IPS DF 4.7 (cell line): ENCODE measurements at regions not wholly inside any gene's neighbourhood (a gene's known extent, or its start where the extent isn't known, plus 50 kb on each side); places are given as distances from the start of the nearest gene placed in this dataset.
A peak's percentile ranks its signal among the peaks of the same experiment; 100 is the strongest.

ENCODE experiments used
- DNase-seq: peaks from one replicate; pipeline ENCODE4 v3.0.0-alpha.2; 2013; ENCODE audit warnings: low spot score; ENCODE audit errors: extremely low read depth

DNA sequence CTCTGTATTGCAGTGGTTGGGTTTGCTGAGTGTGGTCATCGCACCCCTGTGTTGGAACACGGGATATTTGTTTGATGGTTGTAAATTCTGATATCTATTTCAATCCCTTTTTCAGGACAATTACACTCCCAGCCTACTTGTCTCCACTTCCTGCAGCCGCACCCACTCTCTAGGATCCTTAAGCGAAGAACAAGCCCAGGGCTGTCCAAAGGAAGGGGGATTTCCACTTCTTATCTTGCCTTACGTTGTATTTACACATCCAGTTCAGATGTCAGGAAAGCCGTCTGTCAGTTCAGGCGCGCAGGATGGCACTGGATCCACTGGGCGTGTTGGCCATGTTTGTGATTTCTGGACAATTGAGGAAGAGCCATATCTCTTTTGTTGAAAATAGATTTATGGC is 834.5 kb upstream of the SALL3 start:
- DNase-seq = no peak

DNA sequence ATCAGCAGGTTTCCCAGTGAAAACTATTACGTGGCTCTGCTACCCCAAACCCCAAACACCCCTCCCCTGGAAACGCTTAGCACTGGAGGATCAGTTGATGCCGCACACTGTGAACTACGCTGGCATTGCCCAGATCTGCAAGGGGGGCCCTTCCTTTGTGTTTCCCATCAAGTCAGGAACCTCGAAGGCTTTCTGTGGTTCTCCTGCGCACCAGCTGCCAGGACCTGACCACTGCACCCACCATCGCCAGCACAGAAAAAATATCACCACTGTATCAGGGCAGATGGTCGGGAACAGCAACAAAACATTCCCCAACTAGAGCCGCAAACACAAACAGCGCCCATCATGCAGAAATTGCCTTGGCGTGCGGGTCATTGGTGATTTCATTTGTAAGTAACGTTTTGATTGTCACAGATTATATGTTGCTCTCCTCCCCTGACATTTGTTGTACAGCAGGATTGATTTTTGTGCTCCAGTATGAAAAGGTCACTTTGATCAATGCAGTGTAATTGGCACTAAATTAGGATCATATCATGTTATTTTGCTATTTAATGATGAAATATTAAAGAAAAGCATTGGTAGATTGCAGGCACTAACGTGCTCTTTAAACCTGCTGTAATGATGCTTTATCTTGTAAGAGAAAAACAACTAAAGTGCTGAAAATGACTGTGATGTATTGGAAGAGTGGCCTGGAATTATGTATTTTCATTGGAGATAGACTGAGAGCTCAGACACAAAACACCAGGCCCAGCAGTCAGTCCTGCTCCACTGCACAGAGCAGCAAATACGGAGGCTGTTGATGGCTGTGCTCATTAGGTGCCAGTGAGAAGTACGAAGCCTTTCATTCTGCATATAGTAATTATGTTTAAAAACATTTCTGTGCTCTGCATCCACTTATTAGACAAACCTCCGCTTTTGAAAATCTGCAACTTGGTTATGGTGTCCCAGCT is 833.2 kb upstream of the SALL3 start:
- DNase-seq = no peak

DNA sequence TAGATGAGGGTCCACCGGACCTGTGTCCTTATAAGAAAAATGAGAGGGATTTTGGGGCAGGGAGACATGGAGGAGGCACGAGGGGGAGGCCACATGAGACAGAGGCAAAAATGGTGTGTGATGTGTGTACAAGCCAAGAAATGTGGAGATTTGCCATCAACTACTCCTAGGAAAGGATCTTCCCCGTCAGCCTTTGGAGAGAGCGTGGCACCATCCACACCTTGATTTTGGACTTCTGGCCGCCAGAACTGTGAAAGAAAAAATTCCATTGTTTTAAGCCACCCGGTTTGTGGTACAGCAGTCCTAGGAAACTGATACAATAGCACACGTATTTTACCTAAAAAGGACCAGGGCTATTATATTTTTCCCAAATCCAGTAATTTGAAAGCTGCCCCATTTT is 829.0 kb upstream of the SALL3 start:
- no peak for DNase-seq

DNA sequence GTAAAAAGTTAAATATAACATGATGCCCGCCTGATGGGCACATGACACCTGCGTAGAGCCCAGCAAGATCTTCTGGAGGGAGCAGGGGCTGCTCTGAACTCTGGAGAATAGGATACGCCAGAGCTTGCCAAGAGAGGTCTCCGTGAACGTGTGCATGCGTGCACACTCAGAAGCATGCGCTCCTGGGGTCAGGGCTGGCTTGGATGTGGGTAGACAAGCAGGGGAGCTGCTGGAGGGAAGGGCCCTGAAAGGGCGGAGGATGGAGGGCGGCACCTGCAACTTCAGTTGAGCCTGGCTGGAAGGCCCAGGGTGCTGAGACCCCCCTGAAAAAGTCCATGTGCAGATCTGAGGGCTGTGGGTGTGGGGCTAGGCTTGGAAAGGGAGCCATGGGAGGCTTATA is 828.4 kb upstream of the SALL3 start:
- DNase-seq = no peak

DNA sequence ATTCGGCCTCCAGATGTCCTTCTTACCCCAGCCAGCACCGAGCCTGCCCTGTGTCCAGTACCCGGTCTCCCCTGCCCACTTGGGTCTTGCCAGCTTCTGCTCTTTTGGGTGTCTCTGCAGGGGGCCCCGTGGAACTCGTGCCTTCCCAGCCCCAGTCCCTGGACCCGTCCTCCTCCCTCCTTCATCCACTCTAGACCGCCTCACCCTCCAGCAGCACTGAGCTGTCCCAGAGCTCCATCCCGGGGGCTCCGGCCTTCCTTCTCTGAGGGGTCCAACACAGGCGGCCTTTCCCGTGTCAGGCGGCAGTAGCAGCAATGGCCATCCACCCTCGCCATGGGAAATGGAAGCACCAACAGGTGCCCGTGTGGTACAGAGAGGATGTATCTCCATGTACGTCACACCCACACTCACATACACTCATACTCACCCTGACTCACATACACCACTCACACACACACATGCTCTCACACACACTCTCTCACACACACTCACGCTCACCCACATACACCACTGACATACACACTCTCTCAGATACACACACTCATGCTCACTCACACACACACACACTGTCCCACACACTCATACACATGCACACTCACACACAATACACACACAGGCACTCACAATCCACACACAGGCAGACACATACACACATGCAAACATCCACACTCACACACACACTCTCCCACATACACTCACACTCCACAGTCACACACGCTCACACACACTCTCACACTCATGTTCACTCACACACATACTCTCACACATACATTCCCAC is 827.5 kb upstream of the SALL3 start:
- DNase-seq = no peak

DNA sequence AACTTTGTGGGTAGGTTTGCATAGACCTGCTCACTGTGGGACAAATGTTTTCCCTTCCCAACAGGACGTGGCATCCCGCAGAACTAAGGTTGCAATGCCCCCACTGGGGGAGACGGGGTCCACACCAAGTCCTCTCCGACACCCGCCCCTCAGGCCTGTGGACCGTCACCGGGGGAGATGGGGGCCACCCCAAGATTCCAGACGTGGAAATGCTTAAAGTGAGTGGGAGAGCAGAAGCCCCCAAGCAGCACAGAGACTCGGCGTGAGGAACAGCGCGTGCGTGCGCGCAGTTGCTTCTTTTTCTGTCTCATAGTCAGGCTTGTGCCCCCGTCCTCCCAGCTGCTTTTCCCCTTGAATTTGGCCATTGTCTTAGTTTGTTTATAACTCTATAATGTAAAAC is 826.3 kb upstream of the SALL3 start:
- no peak for DNase-seq

DNA sequence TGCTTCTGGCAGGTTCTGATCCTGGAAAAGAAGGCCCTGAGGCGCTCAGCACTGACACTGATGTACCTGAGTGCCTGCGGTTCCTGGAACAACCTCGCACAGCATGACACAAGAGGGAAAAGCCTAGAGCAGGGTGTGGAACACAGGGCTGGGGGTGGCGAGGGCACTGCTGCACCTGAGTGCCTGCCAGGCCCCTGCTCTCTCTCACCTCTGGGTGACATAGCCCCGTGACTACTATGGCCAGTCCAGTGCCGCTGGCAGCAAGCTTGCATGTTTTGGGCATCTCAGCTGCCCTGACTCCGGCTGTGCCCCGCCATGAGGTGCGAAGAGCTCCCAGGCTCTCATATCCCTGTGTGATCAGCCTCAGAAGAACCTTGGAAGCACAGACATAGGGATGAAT is 825.2 kb upstream of the SALL3 start:
- DNase-seq = no peak

DNA sequence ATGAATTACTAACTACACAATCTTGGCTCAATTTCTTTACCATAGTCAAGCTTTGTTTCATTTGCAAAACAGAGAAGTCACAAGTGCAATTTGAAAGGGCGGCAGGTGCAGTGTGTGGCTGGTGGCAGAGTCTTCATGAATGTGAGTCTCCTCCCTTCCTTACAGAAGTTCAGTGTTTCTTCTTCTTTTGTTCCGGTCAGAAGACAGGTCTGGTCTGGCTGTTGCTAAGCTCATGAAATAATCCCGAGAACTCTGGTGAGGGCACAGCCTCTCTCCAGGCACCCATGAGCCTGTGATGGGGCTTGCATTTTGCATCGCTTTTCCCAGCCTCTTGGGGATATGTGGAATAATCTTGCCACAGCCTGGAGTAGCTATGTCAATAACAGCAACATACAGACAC is 824.8 kb upstream of the SALL3 start:
- no peak for DNase-seq

DNA sequence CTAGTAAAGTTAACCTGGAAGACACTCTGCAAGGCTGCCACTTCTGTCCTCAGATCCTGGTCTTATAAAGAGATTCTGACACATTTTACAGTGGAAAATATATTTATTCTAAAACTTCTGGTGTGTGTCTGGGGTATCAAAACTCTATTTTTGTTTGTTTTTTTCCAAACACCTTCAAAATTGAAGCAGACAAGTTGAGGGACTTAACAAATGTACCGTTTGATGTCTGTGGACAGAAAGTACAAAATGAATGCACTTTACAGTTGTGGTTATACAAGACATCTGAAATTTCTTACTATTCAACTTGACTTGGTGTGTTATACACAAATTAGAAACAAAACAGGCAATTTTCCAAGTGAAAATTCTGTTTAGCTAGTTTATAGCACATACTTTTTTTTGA is 823.2 kb upstream of the SALL3 start:
- no peak for DNase-seq

DNA sequence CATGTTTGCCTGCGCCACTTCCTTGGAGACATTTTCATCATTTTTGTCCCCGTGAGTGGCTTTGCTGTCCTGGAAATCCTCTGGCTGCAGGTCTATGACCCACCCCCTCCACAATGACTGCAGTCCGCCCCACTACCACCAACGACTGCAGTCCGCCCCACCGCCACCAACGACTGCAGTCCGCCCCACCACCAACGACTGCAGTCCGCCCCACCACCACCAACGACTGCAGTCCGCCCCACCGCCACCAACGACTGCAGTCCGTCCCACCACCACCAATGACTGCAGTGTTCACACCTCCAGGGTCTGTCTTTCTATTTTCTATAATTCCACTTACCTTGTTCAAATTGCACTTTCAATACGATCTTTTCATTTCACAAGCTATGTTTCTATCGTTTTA is 820.7 kb upstream of the SALL3 start:
- DNase-seq = no peak

DNA sequence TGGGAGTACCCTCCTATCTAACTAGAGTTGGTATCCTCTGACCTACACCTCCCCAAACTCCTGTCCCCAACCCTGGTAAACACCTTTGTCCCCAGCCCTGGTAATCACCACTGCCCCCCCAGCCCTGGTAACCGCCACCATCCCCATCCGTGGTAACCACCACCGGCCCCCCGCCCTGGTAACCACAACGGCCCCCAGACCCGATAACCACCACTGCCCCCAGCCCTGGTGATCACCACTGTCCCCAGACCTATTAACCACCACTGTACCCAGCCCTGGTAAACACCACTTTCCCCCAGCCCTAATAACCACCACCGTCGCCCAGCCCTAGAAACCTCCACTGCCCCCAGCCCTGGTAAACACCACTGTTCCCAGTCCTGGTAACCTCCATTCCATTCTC is 820.2 kb upstream of the SALL3 start:
- DNase-seq = no peak

DNA sequence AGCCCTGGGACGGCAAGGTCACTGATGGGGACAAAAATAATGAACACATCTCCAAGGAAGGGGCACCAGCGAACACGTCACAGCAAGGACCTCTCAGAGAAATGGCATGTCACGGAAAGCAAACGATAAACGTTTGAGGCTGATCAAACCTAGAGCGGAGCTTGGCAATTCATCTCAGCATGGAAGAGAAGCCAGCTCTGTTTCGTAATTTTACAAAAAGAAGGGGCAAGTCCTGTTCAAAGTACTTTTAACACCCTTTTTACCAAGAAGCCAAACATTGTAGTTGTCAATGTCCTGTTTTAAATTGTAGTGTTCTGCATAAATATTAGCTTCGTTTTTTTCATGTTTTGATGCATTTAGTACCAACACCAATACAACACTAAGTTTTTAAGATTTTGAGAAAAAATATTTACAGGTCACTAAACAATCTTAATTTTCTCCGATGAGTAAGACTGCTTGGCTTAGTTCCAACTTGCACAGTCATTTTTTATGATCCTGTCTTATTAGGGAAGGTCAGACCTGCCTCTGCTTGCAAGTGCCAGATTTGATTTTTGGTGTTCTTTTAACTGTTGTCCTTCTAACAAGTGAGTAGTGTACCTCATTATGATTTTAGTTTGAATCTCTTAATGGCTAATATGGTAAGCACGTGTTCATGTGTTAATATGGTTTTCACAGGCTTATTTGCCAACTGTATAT is 818.5 kb upstream of the SALL3 start:
- DNase-seq = no peak

DNA sequence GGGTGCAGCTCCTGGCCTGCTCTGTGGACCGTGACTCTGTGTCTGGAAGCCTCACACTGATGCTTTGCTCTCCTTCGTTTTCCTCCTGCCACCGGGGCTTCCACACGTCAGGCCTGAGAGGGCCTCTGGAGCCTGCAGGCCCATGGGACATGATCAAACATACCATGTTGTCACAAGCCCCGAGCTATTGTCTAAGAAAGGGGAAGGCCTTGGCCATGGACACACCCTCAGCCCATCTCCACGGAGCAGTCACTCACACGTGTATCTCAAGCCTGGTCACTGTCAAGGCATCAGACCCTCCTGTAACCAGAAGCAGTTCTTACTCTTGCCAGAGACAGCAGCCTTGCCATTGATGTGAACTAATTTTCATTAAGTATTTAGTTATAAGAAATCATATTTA is 814.1 kb upstream of the SALL3 start:
- DNase-seq = no peak

DNA sequence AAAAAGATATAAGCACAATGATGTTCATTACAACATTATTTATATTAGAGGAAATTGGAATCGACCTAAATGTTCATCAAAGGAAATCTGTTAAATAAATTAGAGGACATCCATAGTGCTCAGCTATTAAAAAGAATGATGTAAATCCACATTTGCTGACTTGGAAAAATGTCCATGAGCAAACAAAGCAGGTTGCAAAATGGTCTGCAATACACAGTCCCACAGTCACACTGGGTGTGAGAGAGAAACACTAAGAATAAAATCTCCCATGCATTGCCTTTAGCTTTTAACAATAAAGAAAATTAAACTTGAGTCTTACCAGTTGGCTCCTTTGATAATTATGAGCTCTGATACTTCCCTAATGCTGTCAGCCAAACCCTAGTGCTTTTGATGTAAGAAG is 811.1 kb upstream of the SALL3 start:
- DNase-seq = no peak

DNA sequence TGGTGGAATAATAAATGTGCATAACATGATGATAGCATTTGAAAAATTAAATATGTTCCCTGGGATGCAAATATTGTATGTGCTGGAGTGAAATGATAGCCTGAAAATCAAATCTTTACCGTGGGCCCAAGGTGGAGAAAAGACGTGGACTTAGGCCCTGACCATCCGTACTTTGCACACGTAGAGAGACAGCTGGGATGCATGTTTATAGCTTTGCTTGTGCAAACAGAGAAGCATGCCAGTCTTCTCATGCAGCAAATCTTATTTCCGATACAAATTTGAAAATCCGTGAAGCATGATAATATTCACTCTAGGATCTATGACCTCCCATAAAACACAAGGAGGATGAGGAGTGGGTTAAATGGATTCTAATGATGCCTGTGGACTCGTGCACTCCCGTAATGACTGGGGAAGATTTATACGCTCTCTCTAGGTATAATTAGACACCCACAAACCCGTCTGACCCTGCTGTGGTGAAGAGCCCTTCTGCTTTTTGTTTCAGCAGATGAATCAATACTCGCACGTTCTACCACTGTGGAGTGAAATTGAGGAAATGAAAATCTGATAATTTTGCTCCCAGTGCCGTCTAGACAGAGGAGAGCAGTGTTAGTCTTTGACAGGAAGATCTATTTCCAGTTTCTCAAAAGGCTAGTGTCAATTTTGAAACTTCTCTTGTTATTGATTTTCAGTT is 810.3 kb upstream of the SALL3 start:
- DNase-seq = no peak

DNA sequence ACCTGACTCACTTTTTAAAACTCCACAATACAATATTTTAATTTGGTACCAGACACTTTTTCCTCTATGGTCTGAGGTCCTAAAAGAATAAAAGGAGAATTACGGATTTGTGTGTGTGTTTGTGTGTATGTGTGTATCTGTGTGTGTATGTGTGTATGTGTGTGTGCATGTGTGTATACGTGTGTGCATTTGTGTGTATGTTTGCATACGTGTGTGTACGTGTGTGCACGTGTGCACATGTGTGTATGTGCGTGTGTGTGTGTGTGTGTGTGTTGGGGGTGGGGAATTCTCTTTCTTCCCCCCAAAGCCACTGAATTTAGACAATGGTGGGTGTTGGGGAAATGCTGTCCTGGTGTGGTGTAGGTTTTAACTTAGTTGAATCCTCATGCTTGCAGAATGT is 807.7 kb upstream of the SALL3 start:
- DNase-seq = no peak

DNA sequence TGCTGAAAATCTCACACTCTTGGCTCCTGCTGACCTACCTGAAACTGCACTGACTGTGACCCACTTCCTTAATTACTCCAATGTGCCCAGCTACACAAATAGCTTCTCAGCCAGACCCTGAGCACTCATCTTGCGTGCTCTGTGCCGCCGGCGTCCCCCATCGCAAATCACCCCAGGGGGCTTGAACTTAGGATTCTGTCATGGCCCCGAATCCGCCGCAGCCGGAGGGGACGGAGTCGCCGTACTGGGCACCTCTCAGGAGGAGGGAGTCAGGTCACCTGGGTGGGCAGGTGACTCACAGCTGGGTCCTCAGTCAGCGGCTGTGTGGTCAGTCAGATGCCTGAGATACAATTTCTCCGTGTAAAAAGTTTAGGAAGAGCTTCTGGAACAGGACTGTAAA is 804.9 kb upstream of the SALL3 start:
- DNase-seq = no peak

DNA sequence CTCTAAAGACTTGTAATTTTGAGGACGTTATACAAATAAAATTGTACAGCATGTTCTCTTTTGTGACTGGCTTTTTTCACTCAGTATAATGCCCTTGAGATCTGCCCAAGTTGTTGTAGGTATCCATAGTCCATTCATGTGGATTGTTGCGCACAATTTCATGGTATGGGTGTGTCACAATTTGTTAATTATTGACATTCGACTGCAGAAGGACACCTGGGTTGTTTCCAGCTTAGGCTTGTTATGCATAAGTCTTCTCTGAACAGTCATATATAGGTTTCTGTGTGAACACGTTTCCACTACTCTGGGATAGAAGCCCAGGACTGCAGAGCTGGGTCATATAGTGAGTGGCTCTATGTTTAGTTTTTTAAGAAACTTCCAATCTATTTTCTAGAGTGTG is 800.8 kb upstream of the SALL3 start:
- no peak for DNase-seq

DNA sequence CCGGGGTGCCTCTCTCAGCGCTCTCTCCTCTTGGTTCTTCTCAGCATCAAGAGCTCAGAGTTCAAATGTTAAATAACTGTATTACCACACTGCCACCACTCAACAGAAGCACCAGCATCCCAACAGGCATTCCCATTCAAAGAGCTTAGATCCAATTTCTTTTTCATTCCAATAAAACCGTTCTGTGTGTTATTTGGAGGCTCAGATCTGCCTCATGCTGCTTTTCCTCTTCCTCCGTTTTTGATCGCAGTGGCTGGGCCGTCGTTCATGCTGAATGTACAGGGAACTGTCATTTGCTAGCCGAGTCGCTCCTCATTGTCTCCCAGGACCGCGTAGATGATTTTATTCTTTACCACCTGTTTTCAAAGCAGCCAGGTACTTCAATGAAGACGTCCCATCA is 798.9 kb upstream of the SALL3 start:
- DNase-seq = no peak

DNA sequence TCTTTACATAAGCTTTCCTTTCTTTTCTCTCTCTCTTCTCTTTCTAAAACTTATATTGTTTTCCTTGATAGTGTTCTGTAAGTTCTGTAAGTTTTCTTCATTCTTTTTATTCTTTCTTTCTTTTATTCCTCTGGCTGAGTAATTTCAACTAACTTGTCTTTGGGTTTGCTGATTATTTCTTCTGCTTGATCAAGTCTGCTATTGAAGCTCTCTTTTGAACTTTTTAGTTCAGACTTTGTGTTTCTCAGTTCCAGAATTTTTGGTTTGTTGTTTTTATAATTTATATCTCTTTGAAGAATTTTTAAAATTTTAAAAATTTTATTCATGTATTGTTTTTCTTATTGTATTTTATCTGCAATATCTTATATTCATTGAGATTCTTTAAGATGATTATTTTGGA is 795.8 kb upstream of the SALL3 start:
- no peak for DNase-seq

DNA sequence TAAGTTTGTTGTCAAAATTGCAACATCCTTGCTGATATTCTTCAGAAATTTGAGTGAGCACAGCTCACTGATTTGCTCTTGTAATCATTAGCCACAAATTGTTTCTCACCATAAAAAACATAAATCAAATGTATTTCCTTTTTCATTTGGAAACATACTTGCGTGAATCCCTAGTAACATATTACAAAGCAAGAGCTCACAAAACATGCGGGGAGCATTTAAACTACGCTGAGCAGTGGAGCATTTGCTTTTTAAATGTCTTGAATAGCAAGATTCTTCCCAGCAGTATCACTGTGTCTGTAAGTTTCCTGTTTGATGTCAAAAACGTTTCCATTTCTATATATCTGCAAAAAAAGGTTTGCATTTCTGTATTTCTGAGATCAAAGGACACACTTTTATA is 788.3 kb upstream of the SALL3 start:
- DNase-seq = no peak

DNA sequence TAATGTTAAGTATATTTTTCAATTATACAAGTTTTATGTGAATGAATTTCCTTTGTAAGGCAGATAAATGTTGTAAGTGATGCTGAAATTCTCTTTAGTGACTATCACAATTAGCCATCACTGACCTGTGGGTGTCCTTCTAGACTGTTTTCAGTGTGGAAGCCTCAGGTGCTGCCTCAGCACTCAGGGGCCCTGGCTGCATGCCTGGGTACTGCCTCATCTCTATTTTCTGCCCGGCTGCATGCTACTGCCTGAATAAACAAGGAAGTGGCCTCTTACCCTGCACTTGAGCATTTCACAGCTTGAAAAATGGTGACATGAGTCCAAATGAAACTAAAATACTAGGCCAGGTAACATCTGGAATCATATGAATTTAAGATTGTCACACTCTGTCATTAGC is 787.6 kb upstream of the SALL3 start:
- DNase-seq = peak; percentile 9
